ENCODE measurements at regions not wholly inside any gene's neighbourhood (a gene's known extent, or its start where the extent isn't known, plus 50 kb on each side); places are given as distances from the start of the nearest gene placed in this dataset.

DNA sequence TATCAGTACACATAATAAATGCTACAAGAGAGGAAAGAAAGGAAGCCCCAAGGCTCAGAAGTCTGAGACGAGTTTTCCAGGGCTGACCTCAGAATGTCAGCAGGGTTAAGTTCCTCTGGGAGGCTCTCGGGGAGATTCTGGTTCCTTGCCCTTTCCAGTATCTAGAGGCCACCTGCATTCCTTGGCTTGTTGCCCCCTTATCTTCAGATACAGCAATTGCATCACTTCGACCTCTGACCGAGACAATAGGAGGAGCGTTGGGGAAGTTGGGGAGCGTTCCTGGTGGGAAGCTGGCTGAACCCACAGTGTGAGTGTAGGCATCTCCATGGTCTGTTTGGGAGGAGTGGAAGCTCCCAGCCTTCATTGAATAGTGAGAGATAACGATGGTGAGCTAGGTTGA is 72.0 kb upstream of the MTPN start:
- TF ChIP-seq POLR2A (IDR thresholded peaks at IDR 0.05; ENCODE audit: low read length) (no peak), POLR2AphosphoS2 (conservative IDR thresholded peaks at IDR 0.05; ENCODE audit: low read length) (no peak), SMC3 (IDR thresholded peaks at IDR 0.05) (no peak), KDM1A (IDR thresholded peaks at IDR 0.05; ENCODE audit: low read depth) (no peak), RCOR1 (IDR thresholded peaks at IDR 0.05; ENCODE audit: low read depth, low read length) (no peak), EP300 (IDR thresholded peaks at IDR 0.05) (no peak), BHLHE40 (IDR thresholded peaks at IDR 0.05; ENCODE audit: low read depth, low read length) (no peak), NFE2L2 (conservative IDR thresholded peaks at IDR 0.05; ENCODE audit: low read length) (no peak), RARB (CRISPR knock-in tag; IDR thresholded peaks at IDR 0.05) (no peak), EHMT2 (IDR thresholded peaks at IDR 0.05; ENCODE audit: low read depth) (no peak), CHD2 (IDR thresholded peaks at IDR 0.05; ENCODE audit: low read length, partially characterized antibody) (no peak)
- TF ChIP-seq, protein P1, sequence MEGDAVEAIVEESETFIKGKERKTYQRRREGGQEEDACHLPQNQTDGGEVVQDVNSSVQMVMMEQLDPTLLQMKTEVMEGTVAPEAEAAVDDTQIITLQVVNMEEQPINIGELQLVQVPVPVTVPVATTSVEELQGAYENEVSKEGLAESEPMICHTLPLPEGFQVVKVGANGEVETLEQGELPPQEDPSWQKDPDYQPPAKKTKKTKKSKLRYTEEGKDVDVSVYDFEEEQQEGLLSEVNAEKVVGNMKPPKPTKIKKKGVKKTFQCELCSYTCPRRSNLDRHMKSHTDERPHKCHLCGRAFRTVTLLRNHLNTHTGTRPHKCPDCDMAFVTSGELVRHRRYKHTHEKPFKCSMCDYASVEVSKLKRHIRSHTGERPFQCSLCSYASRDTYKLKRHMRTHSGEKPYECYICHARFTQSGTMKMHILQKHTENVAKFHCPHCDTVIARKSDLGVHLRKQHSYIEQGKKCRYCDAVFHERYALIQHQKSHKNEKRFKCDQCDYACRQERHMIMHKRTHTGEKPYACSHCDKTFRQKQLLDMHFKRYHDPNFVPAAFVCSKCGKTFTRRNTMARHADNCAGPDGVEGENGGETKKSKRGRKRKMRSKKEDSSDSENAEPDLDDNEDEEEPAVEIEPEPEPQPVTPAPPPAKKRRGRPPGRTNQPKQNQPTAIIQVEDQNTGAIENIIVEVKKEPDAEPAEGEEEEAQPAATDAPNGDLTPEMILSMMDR (IDR thresholded peaks at IDR 0.05) = no peak
